ENCODE measurements at regions not wholly inside any gene's neighbourhood (a gene's known extent, or its start where the extent isn't known, plus 50 kb on each side); places are given as distances from the start of the nearest gene placed in this dataset.

DNA sequence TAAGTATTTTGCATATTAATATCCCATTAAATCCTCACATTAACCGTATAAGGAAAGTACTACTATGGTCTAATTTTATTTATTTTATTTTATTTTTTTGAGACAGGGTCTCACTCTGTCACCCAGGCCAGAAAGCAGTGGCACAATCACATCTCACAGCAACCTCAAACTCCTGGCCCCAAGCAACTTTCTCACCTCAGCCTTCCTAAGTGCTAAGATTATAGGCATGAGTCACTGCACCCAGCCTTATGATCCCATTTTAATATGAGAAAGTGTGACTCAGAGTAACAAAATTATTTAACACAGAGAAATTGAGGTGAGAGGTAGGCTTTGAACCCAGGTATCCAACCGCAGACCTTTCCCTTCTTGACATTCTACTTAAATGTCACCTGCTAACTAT is 330.0 kb upstream of the POU3F3 start:
- TF ChIP-seq, protein P1, sequence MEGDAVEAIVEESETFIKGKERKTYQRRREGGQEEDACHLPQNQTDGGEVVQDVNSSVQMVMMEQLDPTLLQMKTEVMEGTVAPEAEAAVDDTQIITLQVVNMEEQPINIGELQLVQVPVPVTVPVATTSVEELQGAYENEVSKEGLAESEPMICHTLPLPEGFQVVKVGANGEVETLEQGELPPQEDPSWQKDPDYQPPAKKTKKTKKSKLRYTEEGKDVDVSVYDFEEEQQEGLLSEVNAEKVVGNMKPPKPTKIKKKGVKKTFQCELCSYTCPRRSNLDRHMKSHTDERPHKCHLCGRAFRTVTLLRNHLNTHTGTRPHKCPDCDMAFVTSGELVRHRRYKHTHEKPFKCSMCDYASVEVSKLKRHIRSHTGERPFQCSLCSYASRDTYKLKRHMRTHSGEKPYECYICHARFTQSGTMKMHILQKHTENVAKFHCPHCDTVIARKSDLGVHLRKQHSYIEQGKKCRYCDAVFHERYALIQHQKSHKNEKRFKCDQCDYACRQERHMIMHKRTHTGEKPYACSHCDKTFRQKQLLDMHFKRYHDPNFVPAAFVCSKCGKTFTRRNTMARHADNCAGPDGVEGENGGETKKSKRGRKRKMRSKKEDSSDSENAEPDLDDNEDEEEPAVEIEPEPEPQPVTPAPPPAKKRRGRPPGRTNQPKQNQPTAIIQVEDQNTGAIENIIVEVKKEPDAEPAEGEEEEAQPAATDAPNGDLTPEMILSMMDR (IDR thresholded peaks at IDR 0.05), result no peak
- TF ChIP-seq TCF12 (IDR thresholded peaks at IDR 0.05), result no peak
- TF ChIP-seq POLR2AphosphoS5 (IDR thresholded peaks at IDR 0.05; ENCODE audit: low read depth, low read length), result no peak
- TF ChIP-seq ELF1 (IDR thresholded peaks at IDR 0.05), result no peak
- TF ChIP-seq TAF1 (IDR thresholded peaks at IDR 0.05; ENCODE audit: borderline replicate concordance, low read depth, low read length), result no peak
- TF ChIP-seq, protein P2, sequence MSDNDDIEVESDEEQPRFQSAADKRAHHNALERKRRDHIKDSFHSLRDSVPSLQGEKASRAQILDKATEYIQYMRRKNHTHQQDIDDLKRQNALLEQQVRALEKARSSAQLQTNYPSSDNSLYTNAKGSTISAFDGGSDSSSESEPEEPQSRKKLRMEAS (IDR thresholded peaks at IDR 0.05; ENCODE audit: low read depth), result no peak
- TF ChIP-seq EP300 (IDR thresholded peaks at IDR 0.05; ENCODE audit: borderline replicate concordance in 1 of 2, low read depth in 1 of 2, low read length in 1 of 2), result no peak
- TF ChIP-seq RAD21 (IDR thresholded peaks at IDR 0.05; ENCODE audit: low read length), result no peak
- TF ChIP-seq MEF2A (IDR thresholded peaks at IDR 0.05; ENCODE audit: borderline replicate concordance, low read depth), result no peak
